ENCODE measurements at regions not wholly inside any gene's neighbourhood (a gene's known extent, or its start where the extent isn't known, plus 50 kb on each side); places are given as distances from the start of the nearest gene placed in this dataset.

DNA sequence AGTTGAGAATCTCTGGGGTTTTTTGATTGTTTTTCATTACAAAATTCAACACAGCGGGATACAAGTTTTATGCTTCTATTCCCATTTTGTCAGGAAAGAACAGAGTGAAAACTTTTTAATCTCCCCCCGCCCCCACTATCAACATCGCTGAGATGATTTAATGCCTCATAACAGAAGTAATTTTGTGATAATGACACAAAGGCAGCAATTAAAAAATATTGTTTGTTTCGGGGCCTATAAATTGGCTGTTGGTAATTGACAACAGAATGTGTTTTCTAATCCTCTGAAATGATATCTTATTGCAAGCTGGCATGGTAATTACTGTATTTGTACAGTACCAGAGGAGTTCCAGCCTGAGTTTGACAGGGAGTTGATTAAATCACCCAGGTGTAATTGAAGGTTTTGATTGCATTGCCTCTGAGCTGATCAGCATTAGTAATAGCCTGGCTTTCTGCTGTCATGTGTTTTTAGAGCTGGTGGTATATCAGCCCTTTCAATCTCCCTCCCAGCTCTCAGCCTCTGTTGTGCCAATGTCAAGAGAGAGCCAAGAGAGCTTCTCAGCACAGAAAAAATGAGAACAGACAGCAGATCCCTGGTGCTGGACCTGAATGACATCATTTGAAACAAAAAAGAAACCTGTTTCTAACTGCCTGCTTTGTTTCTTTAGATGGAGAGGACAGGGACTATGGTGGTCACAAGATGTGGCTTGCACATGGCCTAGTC is 265.1 kb downstream of the FAM76B start:
- 36% methylated on average over 4 of the region's 4 CpGs for WGBS (ENCODE audit: low lambda C conversion rate)
- POLR2A ChIA-PET: interaction anchor here (1.0 kb wide), 1 partner anchor 293 kb away, joined by 9 read pairs; the partner anchor contains the start of gene SESN3
- CTCF ChIA-PET: interaction anchor here (1.0 to 3.7 kb wide), 6 partner anchors 13 to 457 kb away, joined by 3 to 13 read pairs (median 3); no protein-coding TSS in a partner anchor
- H3K9me2 ChIP-seq: no peaks in the 10 kb centered on the region
- no peak overlapping the region for H3K9ac ChIP-seq
- H3K9me3 ChIP-seq: no peaks in the 10 kb centered on the region
- peaks cover 0 to 6% of the 10 kb centered on the region in 2 experiments; a peak in 2 of 4 replicates for H3K4me1 ChIP-seq (ENCODE audit: control insufficient read depth in 1 of 2, insufficient read depth in 2 of 2, low read depth in 1 of 2, low read length in 1 of 2)
- H4K20me1 ChIP-seq (ENCODE audit: insufficient read depth): no peaks in the 10 kb centered on the region
- H3F3A ChIP-seq (replicated peaks; ENCODE audit: insufficient read depth): no peaks in the 10 kb centered on the region
- peak; percentile 55 for DNase-seq
- no peaks in the 10 kb centered on the region for H3K79me2 ChIP-seq (ENCODE audit: insufficient read depth)
- H2AFZ ChIP-seq (ENCODE audit: low read depth): no peak overlapping the region
- H3K27ac ChIP-seq (ENCODE audit: low read depth in 2 of 2, low read length in 1 of 2): peak overlapping the region in 1 of 2 experiments; percentile 93; a peak in 2 of 4 replicates
- H3K4me3 ChIP-seq (ENCODE audit: low read depth in 2 of 2, low read length in 1 of 2): no peak overlapping the region
- H3K36me3 ChIP-seq (replicated peaks in 1 of 2; ENCODE audit: control insufficient read depth in 1 of 2, insufficient read depth in 2 of 2, low read length in 1 of 2): no peaks in the 10 kb centered on the region
- no peak overlapping the region for H3K4me2 ChIP-seq
- TF ChIP-seq FOXM1 (IDR thresholded peaks at IDR 0.05; ENCODE audit: low read depth): no peak
- no peak for TF ChIP-seq TAF1 (IDR thresholded peaks at IDR 0.05; ENCODE audit: borderline replicate concordance, low read depth, low read length)
- TF ChIP-seq, protein P1, sequence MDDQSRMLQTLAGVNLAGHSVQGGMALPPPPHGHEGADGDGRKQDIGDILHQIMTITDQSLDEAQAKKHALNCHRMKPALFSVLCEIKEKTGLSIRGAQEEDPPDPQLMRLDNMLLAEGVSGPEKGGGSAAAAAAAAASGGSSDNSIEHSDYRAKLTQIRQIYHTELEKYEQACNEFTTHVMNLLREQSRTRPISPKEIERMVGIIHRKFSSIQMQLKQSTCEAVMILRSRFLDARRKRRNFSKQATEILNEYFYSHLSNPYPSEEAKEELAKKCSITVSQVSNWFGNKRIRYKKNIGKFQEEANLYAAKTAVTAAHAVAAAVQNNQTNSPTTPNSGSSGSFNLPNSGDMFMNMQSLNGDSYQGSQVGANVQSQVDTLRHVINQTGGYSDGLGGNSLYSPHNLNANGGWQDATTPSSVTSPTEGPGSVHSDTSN (IDR thresholded peaks at IDR 0.05): no peak
- no peak; the same call in 1 of the 2 replicates for TF ChIP-seq TCF12 (IDR thresholded peaks at IDR 0.05)
- peak in 1 of 2 experiments; percentile 90; a peak in 2 of 4 replicates for TF ChIP-seq EP300 (IDR thresholded peaks at IDR 0.05; ENCODE audit: borderline replicate concordance in 1 of 2, low read depth in 1 of 2, low read length in 1 of 2)
- TF ChIP-seq EZH2phosphoT487 (IDR thresholded peaks at IDR 0.05; ENCODE audit: borderline replicate concordance, low read depth): no peak
- TF ChIP-seq MXI1 (IDR thresholded peaks at IDR 0.05; ENCODE audit: low read depth, low read length): peak; percentile 32; the same call in 1 of the 2 replicates
- peak; percentile 83 for TF ChIP-seq FOXJ3 (CRISPR knock-in tag; IDR thresholded peaks at IDR 0.05)
- TF ChIP-seq SMC3 (IDR thresholded peaks at IDR 0.05; ENCODE audit: low read depth, low read length): no peak
- no peak for TF ChIP-seq CHD2 (IDR thresholded peaks at IDR 0.05; ENCODE audit: low read length, partially characterized antibody)
- TF ChIP-seq, protein P2, sequence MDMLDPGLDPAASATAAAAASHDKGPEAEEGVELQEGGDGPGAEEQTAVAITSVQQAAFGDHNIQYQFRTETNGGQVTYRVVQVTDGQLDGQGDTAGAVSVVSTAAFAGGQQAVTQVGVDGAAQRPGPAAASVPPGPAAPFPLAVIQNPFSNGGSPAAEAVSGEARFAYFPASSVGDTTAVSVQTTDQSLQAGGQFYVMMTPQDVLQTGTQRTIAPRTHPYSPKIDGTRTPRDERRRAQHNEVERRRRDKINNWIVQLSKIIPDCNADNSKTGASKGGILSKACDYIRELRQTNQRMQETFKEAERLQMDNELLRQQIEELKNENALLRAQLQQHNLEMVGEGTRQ (IDR thresholded peaks at IDR 0.05; ENCODE audit: borderline replicate concordance, low read depth, low read length): no peak
- TF ChIP-seq GATA2 (CRISPR knock-in tag; IDR thresholded peaks at IDR 0.05): peak; percentile 96
- TF ChIP-seq, protein P3, sequence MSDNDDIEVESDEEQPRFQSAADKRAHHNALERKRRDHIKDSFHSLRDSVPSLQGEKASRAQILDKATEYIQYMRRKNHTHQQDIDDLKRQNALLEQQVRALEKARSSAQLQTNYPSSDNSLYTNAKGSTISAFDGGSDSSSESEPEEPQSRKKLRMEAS (IDR thresholded peaks at IDR 0.05; ENCODE audit: low read depth): no peak
- no peak for TF ChIP-seq POLR2AphosphoS5 (IDR thresholded peaks at IDR 0.05; ENCODE audit: low read depth, low read length)
- TF ChIP-seq, protein P4, sequence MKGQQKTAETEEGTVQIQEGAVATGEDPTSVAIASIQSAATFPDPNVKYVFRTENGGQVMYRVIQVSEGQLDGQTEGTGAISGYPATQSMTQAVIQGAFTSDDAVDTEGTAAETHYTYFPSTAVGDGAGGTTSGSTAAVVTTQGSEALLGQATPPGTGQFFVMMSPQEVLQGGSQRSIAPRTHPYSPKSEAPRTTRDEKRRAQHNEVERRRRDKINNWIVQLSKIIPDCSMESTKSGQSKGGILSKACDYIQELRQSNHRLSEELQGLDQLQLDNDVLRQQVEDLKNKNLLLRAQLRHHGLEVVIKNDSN (IDR thresholded peaks at IDR 0.05; ENCODE audit: borderline replicate concordance, low read depth): no peak
- no peak for TF ChIP-seq NFIC (IDR thresholded peaks at IDR 0.05; ENCODE audit: borderline replicate concordance)
- TF ChIP-seq RCOR1 (IDR thresholded peaks at IDR 0.05; ENCODE audit: low read length): peak; percentile 79; the same call in 1 of the 2 replicates
- TF ChIP-seq YY1 (IDR thresholded peaks at IDR 0.05; ENCODE audit: low read depth): no peak
- TF ChIP-seq RAD21 (IDR thresholded peaks at IDR 0.05; ENCODE audit: low read length): peak; percentile 35; the same call in 1 of the 2 replicates
- H3K27me3 ChIP-seq (ENCODE audit: insufficient read depth): no peaks in the 10 kb centered on the region; the same call in 1 of the 2 replicates
